Mesendoderm (in vitro differentiated cells): ENCODE measurements at regions not wholly inside any gene's neighbourhood (a gene's known extent, or its start where the extent isn't known, plus 50 kb on each side); places are given as distances from the start of the nearest gene placed in this dataset.
A peak's percentile ranks its signal among the peaks of the same experiment; 100 is the strongest.

Experiments used
- DNase-seq: peaks from one replicate; pipeline ENCODE4 v3.0.0; 2013
- H2AK5ac ChIP-seq: 2 replicates; pipeline ENCODE4 v1.6.1; 2013; ENCODE audit warnings: low read length, inconsistent platforms
- H2BK120ac ChIP-seq: 2 replicates; pipeline ENCODE4 v1.6.1; 2013; ENCODE audit warnings: low read depth, mild to moderate bottlenecking, low read length, moderate library complexity, mixed read lengths
- H2BK15ac ChIP-seq: replicated peaks from 2 replicates; pipeline ENCODE4 v1.6.1; 2013; ENCODE audit warnings: low read depth, mild to moderate bottlenecking, moderate library complexity
- H2BK5ac ChIP-seq: 2 replicates; pipeline ENCODE4 v1.6.1; 2013; ENCODE audit warnings: low read length, inconsistent platforms
- H3K18ac ChIP-seq: 2 replicates; pipeline ENCODE4 v1.6.1; 2013; ENCODE audit warnings: mild to moderate bottlenecking, low read length, mixed read lengths
- H3K23ac ChIP-seq: one replicate; pipeline ENCODE4 v1.6.1; 2013; ENCODE audit warnings: low read length
- H3K27ac ChIP-seq: 2 replicates; pipeline ENCODE4 v1.5.1; 2013; ENCODE audit warnings: low read depth, mild to moderate bottlenecking, inconsistent platforms, low read length, moderate library complexity
- H3K27me3 ChIP-seq: 2 replicates; pipeline ENCODE4 v1.6.1; 2013; ENCODE audit warnings: low read length, control low read depth, mild to moderate bottlenecking, inconsistent platforms; ENCODE audit not compliant: insufficient read depth, poor library complexity
- H3K36me3 ChIP-seq: 2 replicates; pipeline ENCODE4 v1.6.1; 2013; ENCODE audit warnings: low read length, inconsistent platforms; ENCODE audit not compliant: control insufficient read depth, insufficient read depth
- H3K4ac ChIP-seq: one replicate; pipeline ENCODE4 v1.6.1; 2013; ENCODE audit warnings: low read depth, mild to moderate bottlenecking, low read length, moderate library complexity
- H3K4me1 ChIP-seq: 2 replicates; pipeline ENCODE4 v1.6.1; 2013; ENCODE audit warnings: low read depth, low read length, inconsistent platforms; ENCODE audit not compliant: control insufficient read depth
- H3K4me2 ChIP-seq: 2 replicates; pipeline ENCODE4 v1.6.1; 2013; ENCODE audit warnings: low read length
- H3K4me3 ChIP-seq: 2 replicates; pipeline ENCODE4 v1.5.1; 2013; ENCODE audit warnings: mild to moderate bottlenecking, low read length
- H3K56ac ChIP-seq: one replicate; pipeline ENCODE4 v1.6.1; 2013; ENCODE audit warnings: low read length
- H3K79me1 ChIP-seq: 2 replicates; pipeline ENCODE4 v1.6.1; 2013; ENCODE audit warnings: low read length, inconsistent platforms
- H3K79me2 ChIP-seq: 2 replicates; pipeline ENCODE4 v1.6.1; 2013; ENCODE audit warnings: mild to moderate bottlenecking, low read length; ENCODE audit not compliant: control insufficient read depth, insufficient read depth
- H3K9ac ChIP-seq: 2 replicates; pipeline ENCODE4 v1.6.1; 2013; ENCODE audit warnings: low read length, inconsistent platforms
- H4K5ac ChIP-seq: one replicate; pipeline ENCODE4 v1.6.1; 2013; ENCODE audit warnings: low read length
- H4K8ac ChIP-seq: one replicate; pipeline ENCODE4 v1.6.1; 2013; ENCODE audit warnings: low read depth, mild to moderate bottlenecking, control low read depth, low read length, moderate library complexity
- WGBS: extraction: QIAGEN DNeasy Blood & Tissue Kit; methylation state at CpG from one replicate; pipeline ENCODE4 v1.1.7; 2013; ENCODE audit warnings: low lambda C conversion rate, missing lambda C conversion rate; ENCODE audit not compliant: insufficient coverage; ENCODE audit errors: extremely low coverage; 5-methylcytosine and 5-hydroxymethylcytosine counted together

- Histone ChIP-seq H3K18ac (no peak overlapping the region), H3K4ac (no peak overlapping the region), H3K9ac (no peak overlapping the region), H3K79me1 (no peaks in the 10 kb centered on the region), H3K4me1 (no peaks in the 10 kb centered on the region), H3K27me3 (no peaks in the 10 kb centered on the region), H3K79me2 (no peaks in the 10 kb centered on the region), H4K8ac (no peak overlapping the region), H3K27ac (no peak overlapping the region), H3K4me3 (no peak overlapping the region), H2BK5ac (no peak overlapping the region), H3K36me3 (no peaks in the 10 kb centered on the region), H3K56ac (no peak overlapping the region), H3K23ac (no peak overlapping the region), H2BK120ac (no peak overlapping the region), H4K5ac (no peak overlapping the region), H2BK15ac (no peak overlapping the region), H3K4me2 (no peak overlapping the region), H2AK5ac (no peak overlapping the region)
- no CpG with 5 or more reads among the region's 8 CpGs for WGBS
- DNase-seq: no peak
Observed at GRCh38 chr10:107614939-107615685, 450.6 kb upstream of the SORCS1 start.

- H4K8ac ChIP-seq: no peak overlapping the region
Observed at GRCh38 chr10:107611115-107611514, 446.6 kb upstream of the SORCS1 start.

GRCh38 chr10:107589081-107589480, 424.6 kb upstream of the SORCS1 start:
- Histone ChIP-seq H3K79me1 (no peaks in the 10 kb centered on the region), H3K36me3 (no peaks in the 10 kb centered on the region), H3K4me2 (no peak overlapping the region), H3K56ac (peak overlapping the region; percentile 2), H3K79me2 (no peaks in the 10 kb centered on the region), H3K27ac (no peak overlapping the region), H3K4me1 (peaks cover 3% of the 10 kb centered on the region), H2BK15ac (no peak overlapping the region), H3K23ac (no peak overlapping the region), H4K8ac (no peak overlapping the region), H2BK5ac (peak overlapping the region; percentile 8), H3K4ac (peak overlapping the region; percentile 31), H4K5ac (no peak overlapping the region), H3K4me3 (no peak overlapping the region), H3K27me3 (no peaks in the 10 kb centered on the region), H3K9ac (no peak overlapping the region), H2AK5ac (no peak overlapping the region), H3K18ac (no peak overlapping the region), H2BK120ac (no peak overlapping the region)
- WGBS: no CpG with 5 or more reads among the region's 3 CpGs
- no peak for DNase-seq

More at GRCh38 chr10:107611115-107611514, 446.6 kb upstream of the SORCS1 start:
- H3K79me1 ChIP-seq: no peaks in the 10 kb centered on the region
- H3K27ac ChIP-seq: no peak overlapping the region
- no peak overlapping the region for H2BK120ac ChIP-seq
- no peaks in the 10 kb centered on the region for H3K36me3 ChIP-seq
- H3K56ac ChIP-seq: no peak overlapping the region
- H2BK15ac ChIP-seq: no peak overlapping the region
- H3K27me3 ChIP-seq: no peaks in the 10 kb centered on the region
- H3K9ac ChIP-seq: no peak overlapping the region
- no peak overlapping the region for H2AK5ac ChIP-seq
- no peak overlapping the region for H3K4me3 ChIP-seq
- H3K4ac ChIP-seq: no peak overlapping the region
- DNase-seq: no peak
- no peak overlapping the region for H3K4me2 ChIP-seq
- no peaks in the 10 kb centered on the region for H3K4me1 ChIP-seq
- no peak overlapping the region for H2BK5ac ChIP-seq
- no peaks in the 10 kb centered on the region for H3K79me2 ChIP-seq
- no peak overlapping the region for H3K23ac ChIP-seq
- no peak overlapping the region for H3K18ac ChIP-seq
- no peak overlapping the region for H4K5ac ChIP-seq

GRCh38 chr10:107585630-107586029, 421.1 kb upstream of the SORCS1 start:
- H3K56ac ChIP-seq: no peak overlapping the region
- no peak overlapping the region for H3K23ac ChIP-seq
- H3K4me3 ChIP-seq: no peak overlapping the region
- H4K8ac ChIP-seq: no peak overlapping the region
- H3K79me2 ChIP-seq: no peaks in the 10 kb centered on the region
- H2BK120ac ChIP-seq: no peak overlapping the region
- H3K18ac ChIP-seq: no peak overlapping the region
- H4K5ac ChIP-seq: no peak overlapping the region
- no peak overlapping the region for H3K4ac ChIP-seq
- no peaks in the 10 kb centered on the region for H3K36me3 ChIP-seq
- H3K4me2 ChIP-seq: no peak overlapping the region
- DNase-seq: no peak
- no CpG with 5 or more reads among the region's 3 CpGs for WGBS
- no peak overlapping the region for H2BK15ac ChIP-seq
- H2AK5ac ChIP-seq: no peak overlapping the region
- no peak overlapping the region for H3K9ac ChIP-seq
- H3K27me3 ChIP-seq: no peaks in the 10 kb centered on the region
- H2BK5ac ChIP-seq: no peak overlapping the region
- no peaks in the 10 kb centered on the region for H3K79me1 ChIP-seq
- H3K4me1 ChIP-seq: peaks cover 3% of the 10 kb centered on the region
- no peak overlapping the region for H3K27ac ChIP-seq

GRCh38 chr10:107583974-107584373, 419.5 kb upstream of the SORCS1 start:
- Histone ChIP-seq H3K27me3 (no peaks in the 10 kb centered on the region), H3K79me2 (no peaks in the 10 kb centered on the region), H2BK15ac (no peak overlapping the region), H3K36me3 (no peaks in the 10 kb centered on the region), H3K4me2 (no peak overlapping the region), H3K18ac (no peak overlapping the region), H4K5ac (no peak overlapping the region), H3K4me3 (no peak overlapping the region), H2AK5ac (no peak overlapping the region), H3K56ac (no peak overlapping the region), H3K27ac (no peak overlapping the region), H2BK120ac (no peak overlapping the region), H3K4me1 (peaks cover 2% of the 10 kb centered on the region), H2BK5ac (no peak overlapping the region), H3K79me1 (no peaks in the 10 kb centered on the region), H4K8ac (no peak overlapping the region), H3K23ac (no peak overlapping the region), H3K4ac (no peak overlapping the region), H3K9ac (no peak overlapping the region)
- DNase-seq: no peak

GRCh38 chr10:107579970-107580369, 415.5 kb upstream of the SORCS1 start:
- no peak overlapping the region for H2BK120ac ChIP-seq
- H2BK15ac ChIP-seq: no peak overlapping the region
- H3K4me3 ChIP-seq: no peak overlapping the region
- H3K18ac ChIP-seq: no peak overlapping the region
- no peak overlapping the region for H2AK5ac ChIP-seq
- no peak overlapping the region for H3K4ac ChIP-seq
- no peaks in the 10 kb centered on the region for H3K27me3 ChIP-seq
- H3K79me1 ChIP-seq: no peaks in the 10 kb centered on the region
- H4K8ac ChIP-seq: no peak overlapping the region
- no CpG with 5 or more reads among the region's 2 CpGs for WGBS
- H3K4me1 ChIP-seq: no peaks in the 10 kb centered on the region
- H3K9ac ChIP-seq: no peak overlapping the region
- no peak for DNase-seq
- no peak overlapping the region for H3K4me2 ChIP-seq
- H3K79me2 ChIP-seq: no peaks in the 10 kb centered on the region
- H3K23ac ChIP-seq: no peak overlapping the region
- no peak overlapping the region for H4K5ac ChIP-seq
- no peak overlapping the region for H3K56ac ChIP-seq
- H2BK5ac ChIP-seq: no peak overlapping the region
- H3K27ac ChIP-seq: no peak overlapping the region
- H3K36me3 ChIP-seq: no peaks in the 10 kb centered on the region
